ENCODE measurements at regions not wholly inside any gene's neighbourhood (a gene's known extent, or its start where the extent isn't known, plus 50 kb on each side); places are given as distances from the start of the nearest gene placed in this dataset.

- Histone ChIP-seq H3K4me3 (ENCODE audit: low read length) (no peak overlapping the region), H3K27me3 (ENCODE audit: control insufficient read depth, insufficient read depth, low read length) (no peaks in the 10 kb centered on the region), H3K27ac (ENCODE audit: low read depth, low read length) (no peak overlapping the region), H3K4me1 (ENCODE audit: control insufficient read depth, insufficient read depth, low read length) (no peaks in the 10 kb centered on the region), H3K36me3 (ENCODE audit: control insufficient read depth, insufficient read depth, low read length) (no peaks in the 10 kb centered on the region), H3K9ac (ENCODE audit: low read length) (no peak overlapping the region)
Observed at GRCh38 chr14:71328183-71328582, 420.9 kb downstream of the PCNX1 start.

GRCh38 chr14:71328954-71329353 is 421.7 kb downstream of the PCNX1 start:
- H3K27me3 ChIP-seq (ENCODE audit: control insufficient read depth, insufficient read depth, low read length), result no peaks in the 10 kb centered on the region
- H3K9ac ChIP-seq (ENCODE audit: low read length), result no peak overlapping the region
- H3K36me3 ChIP-seq (ENCODE audit: control insufficient read depth, insufficient read depth, low read length), result no peaks in the 10 kb centered on the region
- H3K4me3 ChIP-seq (ENCODE audit: low read length), result no peak overlapping the region
- no peaks in the 10 kb centered on the region for H3K4me1 ChIP-seq (ENCODE audit: control insufficient read depth, insufficient read depth, low read length)
- no peak overlapping the region for H3K27ac ChIP-seq (ENCODE audit: low read depth, low read length)

GRCh38 chr14:71331403-71331802 is 424.1 kb downstream of the PCNX1 start:
- no peaks in the 10 kb centered on the region for H3K4me1 ChIP-seq (ENCODE audit: control insufficient read depth, insufficient read depth, low read length)
- no peaks in the 10 kb centered on the region for H3K36me3 ChIP-seq (ENCODE audit: control insufficient read depth, insufficient read depth, low read length)
- no peak overlapping the region for H3K27ac ChIP-seq (ENCODE audit: low read depth, low read length)
- no peaks in the 10 kb centered on the region for H3K27me3 ChIP-seq (ENCODE audit: control insufficient read depth, insufficient read depth, low read length)
- H3K9ac ChIP-seq (ENCODE audit: low read length), result no peak overlapping the region
- no peak overlapping the region for H3K4me3 ChIP-seq (ENCODE audit: low read length)

- Histone ChIP-seq H3K27ac (ENCODE audit: low read depth, low read length) (no peak overlapping the region), H3K36me3 (ENCODE audit: control insufficient read depth, insufficient read depth, low read length) (no peaks in the 10 kb centered on the region), H3K4me1 (ENCODE audit: control insufficient read depth, insufficient read depth, low read length) (no peaks in the 10 kb centered on the region), H3K27me3 (ENCODE audit: control insufficient read depth, insufficient read depth, low read length) (no peaks in the 10 kb centered on the region), H3K4me3 (ENCODE audit: low read length) (no peak overlapping the region), H3K9ac (ENCODE audit: low read length) (no peak overlapping the region)
Observed at GRCh38 chr14:71332476-71332875, 425.2 kb downstream of the PCNX1 start.

GRCh38 chr14:71333705-71334104 is 426.4 kb downstream of the PCNX1 start:
- H3K4me1 ChIP-seq (ENCODE audit: control insufficient read depth, insufficient read depth, low read length), result no peaks in the 10 kb centered on the region
- no peak overlapping the region for H3K4me3 ChIP-seq (ENCODE audit: low read length)
- H3K9ac ChIP-seq (ENCODE audit: low read length), result no peak overlapping the region
- H3K27me3 ChIP-seq (ENCODE audit: control insufficient read depth, insufficient read depth, low read length), result no peaks in the 10 kb centered on the region
- no peak overlapping the region for H3K27ac ChIP-seq (ENCODE audit: low read depth, low read length)
- H3K36me3 ChIP-seq (ENCODE audit: control insufficient read depth, insufficient read depth, low read length), result no peaks in the 10 kb centered on the region

GRCh38 chr14:71336489-71337192 is 429.4 kb downstream of the PCNX1 start:
- Histone ChIP-seq H3K4me1 (ENCODE audit: control insufficient read depth, insufficient read depth, low read length) (no peaks in the 10 kb centered on the region), H3K27ac (ENCODE audit: low read depth, low read length) (no peak overlapping the region), H3K9ac (ENCODE audit: low read length) (no peak overlapping the region), H3K27me3 (ENCODE audit: control insufficient read depth, insufficient read depth, low read length) (no peaks in the 10 kb centered on the region), H3K36me3 (ENCODE audit: control insufficient read depth, insufficient read depth, low read length) (no peaks in the 10 kb centered on the region), H3K4me3 (ENCODE audit: low read length) (peak overlapping the region; percentile 29)

- Histone ChIP-seq H3K4me3 (ENCODE audit: low read length) (no peak overlapping the region), H3K27me3 (ENCODE audit: control insufficient read depth, insufficient read depth, low read length) (no peaks in the 10 kb centered on the region), H3K27ac (ENCODE audit: low read depth, low read length) (no peak overlapping the region), H3K4me1 (ENCODE audit: control insufficient read depth, insufficient read depth, low read length) (no peaks in the 10 kb centered on the region), H3K9ac (ENCODE audit: low read length) (no peak overlapping the region), H3K36me3 (ENCODE audit: control insufficient read depth, insufficient read depth, low read length) (no peaks in the 10 kb centered on the region)
Observed at GRCh38 chr14:71338153-71338552, 430.9 kb downstream of the PCNX1 start.

- Histone ChIP-seq H3K4me3 (ENCODE audit: low read length) (no peak overlapping the region), H3K27me3 (ENCODE audit: control insufficient read depth, insufficient read depth, low read length) (no peaks in the 10 kb centered on the region), H3K36me3 (ENCODE audit: control insufficient read depth, insufficient read depth, low read length) (no peaks in the 10 kb centered on the region), H3K9ac (ENCODE audit: low read length) (no peak overlapping the region), H3K27ac (ENCODE audit: low read depth, low read length) (no peak overlapping the region), H3K4me1 (ENCODE audit: control insufficient read depth, insufficient read depth, low read length) (peaks cover 4% of the 10 kb centered on the region)
Observed at GRCh38 chr14:71339650-71340415, 432.6 kb downstream of the PCNX1 start.

- H3K27ac ChIP-seq (ENCODE audit: low read depth, low read length), result no peak overlapping the region
Observed at GRCh38 chr14:71341156-71341555, 433.9 kb downstream of the PCNX1 start.

GRCh38 chr14:71343724-71344123 is 436.5 kb downstream of the PCNX1 start:
- no peaks in the 10 kb centered on the region for H3K27me3 ChIP-seq (ENCODE audit: control insufficient read depth, insufficient read depth, low read length)
- no peak overlapping the region for H3K9ac ChIP-seq (ENCODE audit: low read length)
- no peak overlapping the region for H3K27ac ChIP-seq (ENCODE audit: low read depth, low read length)
- H3K36me3 ChIP-seq (ENCODE audit: control insufficient read depth, insufficient read depth, low read length), result no peaks in the 10 kb centered on the region
- H3K4me3 ChIP-seq (ENCODE audit: low read length), result no peak overlapping the region
- H3K4me1 ChIP-seq (ENCODE audit: control insufficient read depth, insufficient read depth, low read length), result peaks cover 4% of the 10 kb centered on the region

More at GRCh38 chr14:71341156-71341555, 433.9 kb downstream of the PCNX1 start:
- no peaks in the 10 kb centered on the region for H3K27me3 ChIP-seq (ENCODE audit: control insufficient read depth, insufficient read depth, low read length)
- H3K36me3 ChIP-seq (ENCODE audit: control insufficient read depth, insufficient read depth, low read length), result no peaks in the 10 kb centered on the region
- H3K9ac ChIP-seq (ENCODE audit: low read length), result no peak overlapping the region
- H3K4me1 ChIP-seq (ENCODE audit: control insufficient read depth, insufficient read depth, low read length), result peaks cover 4% of the 10 kb centered on the region
- H3K4me3 ChIP-seq (ENCODE audit: low read length), result no peak overlapping the region

- H3K9ac ChIP-seq (ENCODE audit: low read length), result no peak overlapping the region
- no peaks in the 10 kb centered on the region for H3K27me3 ChIP-seq (ENCODE audit: control insufficient read depth, insufficient read depth, low read length)
- H3K36me3 ChIP-seq (ENCODE audit: control insufficient read depth, insufficient read depth, low read length), result no peaks in the 10 kb centered on the region
- peaks cover 4% of the 10 kb centered on the region for H3K4me1 ChIP-seq (ENCODE audit: control insufficient read depth, insufficient read depth, low read length)
- no peak overlapping the region for H3K4me3 ChIP-seq (ENCODE audit: low read length)
- H3K27ac ChIP-seq (ENCODE audit: low read depth, low read length), result no peak overlapping the region
Observed at GRCh38 chr14:71344506-71344905, 437.2 kb downstream of the PCNX1 start.

GRCh38 chr14:71346685-71347084 is 439.4 kb downstream of the PCNX1 start:
- Histone ChIP-seq H3K4me3 (ENCODE audit: low read length) (no peak overlapping the region), H3K9ac (ENCODE audit: low read length) (no peak overlapping the region), H3K36me3 (ENCODE audit: control insufficient read depth, insufficient read depth, low read length) (no peaks in the 10 kb centered on the region), H3K4me1 (ENCODE audit: control insufficient read depth, insufficient read depth, low read length) (peaks cover 4% of the 10 kb centered on the region), H3K27me3 (ENCODE audit: control insufficient read depth, insufficient read depth, low read length) (no peaks in the 10 kb centered on the region), H3K27ac (ENCODE audit: low read depth, low read length) (no peak overlapping the region)

- Histone ChIP-seq H3K36me3 (ENCODE audit: control insufficient read depth, insufficient read depth, low read length) (no peaks in the 10 kb centered on the region), H3K4me1 (ENCODE audit: control insufficient read depth, insufficient read depth, low read length) (peaks cover 4% of the 10 kb centered on the region), H3K4me3 (ENCODE audit: low read length) (no peak overlapping the region), H3K27me3 (ENCODE audit: control insufficient read depth, insufficient read depth, low read length) (no peaks in the 10 kb centered on the region), H3K9ac (ENCODE audit: low read length) (no peak overlapping the region), H3K27ac (ENCODE audit: low read depth, low read length) (no peak overlapping the region)
Observed at GRCh38 chr14:71348394-71348793, 441.1 kb downstream of the PCNX1 start.

Data from rectal smooth muscle tissue (tissue), 1 donor.